ENCODE measurements at regions not wholly inside any gene's neighbourhood (a gene's known extent, or its start where the extent isn't known, plus 50 kb on each side); places are given as distances from the start of the nearest gene placed in this dataset.

GRCh38 chr3:154678041-154678654 is 248.2 kb upstream of the GPR149 start:
- no peak for TF ChIP-seq CTCF (conservative IDR thresholded peaks at IDR 0.05; ENCODE audit: low read length)
- no peak for DNase-seq (ENCODE audit: low read depth)
- no peak overlapping the region for H3K4me3 ChIP-seq (ENCODE audit: low read length)

GRCh38 chr3:154668835-154669234 is 238.8 kb upstream of the GPR149 start:
- no peak overlapping the region for H3K4me3 ChIP-seq (ENCODE audit: low read length)
- TF ChIP-seq CTCF (conservative IDR thresholded peaks at IDR 0.05; ENCODE audit: low read length), result no peak
- DNase-seq (ENCODE audit: low read depth), result no peak

GRCh38 chr3:154668187-154668586 is 238.2 kb upstream of the GPR149 start:
- no peak overlapping the region for H3K4me3 ChIP-seq (ENCODE audit: low read length)
- DNase-seq (ENCODE audit: low read depth), result no peak
- TF ChIP-seq CTCF (conservative IDR thresholded peaks at IDR 0.05; ENCODE audit: low read length), result no peak

GRCh38 chr3:154666542-154666941 is 236.6 kb upstream of the GPR149 start:
- no peak for TF ChIP-seq CTCF (conservative IDR thresholded peaks at IDR 0.05; ENCODE audit: low read length)
- H3K4me3 ChIP-seq (ENCODE audit: low read length), result no peak overlapping the region
- no peak for DNase-seq (ENCODE audit: low read depth)

- H3K4me3 ChIP-seq (ENCODE audit: low read length), result no peak overlapping the region
- TF ChIP-seq CTCF (conservative IDR thresholded peaks at IDR 0.05; ENCODE audit: low read length), result no peak
- DNase-seq (ENCODE audit: low read depth), result no peak
Observed at GRCh38 chr3:154664714-154665113, 234.7 kb upstream of the GPR149 start.

GRCh38 chr3:154662851-154663250 is 232.9 kb upstream of the GPR149 start:
- no peak for DNase-seq (ENCODE audit: low read depth)
- TF ChIP-seq CTCF (conservative IDR thresholded peaks at IDR 0.05; ENCODE audit: low read length), result no peak
- no peak overlapping the region for H3K4me3 ChIP-seq (ENCODE audit: low read length)

- no peak overlapping the region for H3K4me3 ChIP-seq (ENCODE audit: low read length)
- no peak for TF ChIP-seq CTCF (conservative IDR thresholded peaks at IDR 0.05; ENCODE audit: low read length)
- DNase-seq (ENCODE audit: low read depth), result no peak
Observed at GRCh38 chr3:154660811-154661210, 230.8 kb upstream of the GPR149 start.

Measured in AG10803 (cell line).